HG03442 (cell line): ENCODE measurements at regions not wholly inside any gene's neighbourhood (a gene's known extent, or its start where the extent isn't known, plus 50 kb on each side); places are given as distances from the start of the nearest gene placed in this dataset.

ENCODE experiments used
- ATAC-seq: cut with Tn5 transposase; IDR thresholded peaks from one replicate; pipeline ENCODE4 v1.9.1; 2021; ENCODE audit warnings: mild to moderate bottlenecking, moderate library complexity; ENCODE audit not compliant: unreplicated experiment

GRCh38 chr9:75609401-75609800 is 281.1 kb upstream of the PCSK5 start:
- no peak for ATAC-seq

DNA sequence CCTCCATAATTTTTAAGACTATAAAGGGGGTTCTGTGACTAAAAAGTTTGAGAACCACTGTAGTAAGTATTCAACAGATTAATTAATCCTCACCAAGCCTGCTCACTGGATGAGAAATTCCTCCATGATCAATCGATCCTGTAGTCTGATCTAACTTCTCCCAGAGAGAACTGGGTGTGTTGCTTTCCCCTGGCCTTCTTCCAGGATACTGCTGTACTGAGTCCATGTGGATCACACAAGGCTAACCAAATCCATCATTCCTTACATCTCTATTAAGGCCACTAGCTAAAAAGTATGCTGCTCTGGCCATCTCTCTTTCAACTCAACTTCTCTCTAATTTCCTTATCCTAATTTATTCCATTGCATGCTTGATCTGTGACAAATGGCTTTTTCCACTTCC is 280.2 kb upstream of the PCSK5 start:
- ATAC-seq: no peak

GRCh38 chr9:75612205-75612604 is 278.3 kb upstream of the PCSK5 start:
- ATAC-seq: no peak

DNA sequence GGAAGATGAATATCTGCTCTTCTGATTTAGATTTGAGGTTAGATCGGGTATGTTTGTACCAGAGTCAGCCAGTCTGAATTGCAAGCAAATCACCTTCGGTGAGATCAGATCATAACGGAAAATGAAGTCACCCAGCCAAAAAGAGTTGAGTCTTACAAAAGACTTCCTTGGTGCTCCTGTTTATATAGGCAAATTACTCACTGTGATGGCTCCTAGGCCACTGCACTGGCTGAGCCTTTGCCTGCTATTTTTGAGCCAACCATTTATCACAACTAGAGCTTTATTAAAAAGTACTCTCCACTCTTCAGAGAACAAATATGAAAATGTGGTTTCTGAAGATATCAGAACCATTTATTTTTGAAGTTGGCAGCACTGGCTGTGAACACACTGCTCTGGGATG is 277.7 kb upstream of the PCSK5 start:
- no peak for ATAC-seq

DNA sequence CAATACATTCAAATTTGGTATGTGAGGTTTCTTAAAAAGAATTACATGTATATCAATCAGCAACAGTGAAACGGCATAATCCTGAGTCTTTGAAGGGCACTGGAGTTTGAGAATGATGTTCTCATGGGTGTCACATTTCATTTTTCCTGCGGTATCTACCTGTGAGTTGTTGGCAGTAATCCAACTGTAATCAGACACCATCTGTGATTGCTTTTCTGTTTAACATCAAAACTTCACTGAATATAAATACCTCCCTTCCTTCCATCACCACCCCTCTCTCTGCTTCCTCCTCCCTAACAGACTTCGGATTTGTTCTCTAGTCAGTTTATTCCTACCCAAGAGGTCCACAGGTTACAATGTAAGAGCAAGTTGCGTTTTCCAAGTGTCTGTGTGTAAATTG is 275.2 kb upstream of the PCSK5 start:
- ATAC-seq: no peak

- no peak for ATAC-seq
Observed at GRCh38 chr9:75616052-75616451, 274.4 kb upstream of the PCSK5 start.

GRCh38 chr9:75616841-75617566 is 273.5 kb upstream of the PCSK5 start:
- no peak for ATAC-seq

GRCh38 chr9:75623462-75623861 is 267.0 kb upstream of the PCSK5 start:
- ATAC-seq: no peak

DNA sequence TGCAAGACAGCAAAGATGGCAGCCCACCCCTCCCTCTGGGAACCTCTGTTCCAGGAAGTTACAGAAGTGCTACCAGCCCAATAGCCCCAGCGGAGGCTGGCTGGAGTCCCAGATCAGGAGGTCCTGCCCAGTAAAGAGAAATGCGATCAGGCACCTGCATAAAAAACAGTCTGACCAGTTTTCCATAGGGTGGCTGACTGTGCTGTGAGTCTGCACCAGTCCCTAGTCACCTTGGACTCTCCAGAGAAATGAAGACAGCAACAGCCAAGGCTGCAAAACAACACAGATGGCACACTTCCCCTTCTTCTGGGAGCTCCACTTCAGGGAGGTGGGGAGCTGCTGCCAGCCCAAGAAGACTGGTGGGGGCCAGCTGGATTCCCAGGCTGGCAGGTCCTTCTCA is 265.5 kb upstream of the PCSK5 start:
- no peak for ATAC-seq

DNA sequence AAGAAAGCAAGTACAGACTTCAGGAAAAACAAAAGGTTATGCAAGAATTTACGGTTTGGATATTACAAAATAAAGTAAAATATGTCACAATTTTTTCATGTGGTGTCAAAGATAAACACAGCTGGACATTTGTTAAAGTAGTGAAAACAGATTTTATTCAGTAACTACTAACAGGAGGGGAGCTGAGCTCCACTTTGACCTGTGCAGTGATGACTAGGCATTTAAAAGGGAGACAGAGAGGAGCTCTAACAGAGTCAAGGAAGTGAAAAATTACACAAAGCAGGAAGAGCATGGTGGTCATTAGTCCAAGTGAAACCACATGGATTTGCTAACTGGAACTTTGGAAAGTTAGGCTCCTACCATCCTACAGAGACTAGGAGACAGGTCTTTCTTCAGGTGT is 263.6 kb upstream of the PCSK5 start:
- no peak for ATAC-seq

DNA sequence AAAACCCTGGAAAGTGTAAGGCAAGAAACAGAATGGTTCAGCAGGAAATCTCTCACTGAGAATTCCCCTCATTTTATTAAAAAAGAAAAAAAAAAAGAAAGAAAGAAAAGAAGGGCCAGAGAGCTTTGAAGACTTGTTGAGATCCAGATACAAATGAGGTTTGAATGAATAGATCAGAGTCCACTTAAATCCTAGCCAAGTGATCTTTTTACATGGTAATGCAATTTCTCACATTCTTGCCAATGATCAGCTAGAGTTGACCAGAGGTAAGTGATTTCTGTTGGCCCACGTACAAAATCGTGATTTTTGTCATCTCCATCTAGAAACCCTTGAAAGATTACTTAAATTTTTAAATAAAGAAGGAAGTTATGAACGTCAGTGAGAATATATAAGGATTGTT is 261.5 kb upstream of the PCSK5 start:
- ATAC-seq: no peak

DNA sequence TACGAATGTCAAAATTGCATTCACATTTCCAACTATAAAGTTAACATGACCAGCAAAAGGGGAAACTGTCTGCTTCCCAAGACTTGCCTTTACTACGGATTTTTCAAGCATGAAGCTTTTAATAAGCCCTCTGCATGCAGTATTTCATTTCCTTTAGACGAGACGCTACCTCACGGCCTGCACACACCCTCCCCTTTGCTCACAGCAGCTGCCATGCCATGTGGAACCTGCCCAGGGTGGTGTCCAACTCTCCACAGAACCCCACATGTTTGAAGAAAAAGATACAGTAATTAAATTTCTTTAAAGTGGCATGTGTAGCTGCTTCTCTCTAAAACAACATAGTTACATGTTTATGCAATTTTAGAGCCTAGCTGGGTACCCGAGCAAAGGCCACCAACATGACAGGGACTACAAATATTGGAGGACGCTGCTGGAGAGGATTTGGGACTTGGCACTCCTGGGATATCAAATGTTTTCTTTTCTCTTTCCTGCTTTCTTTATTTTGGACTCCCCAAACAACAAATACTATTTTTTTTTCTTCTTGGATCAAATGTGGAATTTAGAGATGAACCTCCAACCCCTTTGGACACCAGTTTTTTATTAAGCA is 256.9 kb upstream of the PCSK5 start:
- no peak for ATAC-seq

GRCh38 chr9:75636427-75637045 is 253.9 kb upstream of the PCSK5 start:
- ATAC-seq: no peak

GRCh38 chr9:75639971-75640610 is 250.4 kb upstream of the PCSK5 start:
- no peak for ATAC-seq

- ATAC-seq: no peak
Observed at GRCh38 chr9:75642522-75642921, 248.0 kb upstream of the PCSK5 start.

- ATAC-seq: no peak
Observed at GRCh38 chr9:75644649-75645048, 245.8 kb upstream of the PCSK5 start.

- no peak for ATAC-seq
Observed at GRCh38 chr9:75648034-75648433, 242.4 kb upstream of the PCSK5 start.

DNA sequence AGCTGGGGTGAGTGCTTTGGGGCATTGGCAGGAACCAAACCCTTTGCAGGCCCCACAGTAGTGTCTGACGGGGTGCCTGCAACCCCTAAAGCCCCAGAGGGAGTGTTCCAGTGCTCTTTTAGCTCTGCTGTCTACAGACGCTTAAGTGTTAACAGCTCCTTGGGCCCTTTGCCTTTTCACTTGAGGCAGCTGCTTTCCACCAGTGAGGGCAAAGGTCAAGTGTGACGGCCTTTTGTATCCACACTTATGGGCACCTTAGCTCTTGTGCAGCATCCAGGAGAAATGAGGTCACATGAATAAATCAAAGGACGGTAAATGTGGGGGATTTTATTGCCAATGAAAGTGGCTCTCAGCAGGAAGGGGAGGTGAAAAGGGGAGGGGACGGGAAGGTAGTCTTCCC is 241.4 kb upstream of the PCSK5 start:
- ATAC-seq: no peak

DNA sequence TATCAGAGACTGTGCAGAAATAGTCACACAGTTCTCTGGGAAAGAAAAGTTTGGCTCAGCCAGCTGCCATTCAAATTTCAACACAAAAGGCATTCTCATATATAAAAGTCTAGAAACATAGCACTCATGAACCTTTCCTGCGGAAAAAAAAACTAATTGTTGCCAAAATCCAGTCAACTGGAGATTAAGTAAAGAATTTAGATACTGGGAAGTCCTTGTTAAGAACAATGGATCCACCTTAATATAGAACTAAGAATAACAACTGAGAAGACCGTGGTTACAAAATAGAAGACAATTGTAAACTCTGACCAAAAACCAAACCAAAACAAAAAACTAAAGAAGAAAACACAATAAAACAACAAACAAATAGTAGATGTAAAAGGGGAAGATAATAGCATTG is 238.8 kb upstream of the PCSK5 start:
- no peak for ATAC-seq

DNA sequence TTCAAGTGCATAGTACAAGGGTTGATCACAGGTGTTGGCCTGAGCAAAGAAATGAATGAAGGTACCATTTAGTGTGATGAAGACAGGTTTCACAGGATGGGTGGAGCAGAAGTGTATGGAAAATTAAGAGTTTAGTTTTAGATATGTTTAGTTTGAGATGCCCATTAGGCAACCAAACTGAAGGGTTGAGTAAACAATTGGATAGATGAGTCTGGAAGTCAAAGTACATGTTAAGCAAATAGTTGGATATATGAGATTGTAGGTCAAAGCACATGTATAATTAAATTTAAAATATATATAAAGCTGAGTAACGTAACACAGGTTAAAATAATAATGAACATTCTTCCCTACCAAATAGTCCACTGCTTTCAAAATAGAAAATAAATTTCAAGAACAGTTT is 237.1 kb upstream of the PCSK5 start:
- ATAC-seq: no peak

- ATAC-seq: no peak
Observed at GRCh38 chr9:75653750-75654149, 236.7 kb upstream of the PCSK5 start.

GRCh38 chr9:75657015-75657414 is 233.5 kb upstream of the PCSK5 start:
- ATAC-seq: no peak
